Neural progenitor cell (in vitro differentiated cells): ENCODE measurements at regions not wholly inside any gene's neighbourhood (a gene's known extent, or its start where the extent isn't known, plus 50 kb on each side); places are given as distances from the start of the nearest gene placed in this dataset.

ENCODE experiments used
- DNase-seq: peaks from one replicate; pipeline ENCODE4 v3.0.0-alpha.2; 2016; ENCODE audit warnings: low spot score
- H2AFZ ChIP-seq: fragments of 200-600 bp; sonication (generic); replicated peaks from 2 replicates; pipeline ENCODE4 v1.6.1; 2016; ENCODE audit warnings: antibody characterized with exemption
- H3F3A ChIP-seq: fragments of 200-600 bp; sonication (generic); 2 replicates; pipeline ENCODE4 v1.6.1; 2016; ENCODE audit warnings: antibody characterized with exemption, low read depth
- H3K27ac ChIP-seq: fragments of 200-600 bp; sonication (generic); 2 replicates; pipeline ENCODE4 v1.5.1; 2016; ENCODE audit warnings: mild to moderate bottlenecking
- H3K27me3 ChIP-seq: fragments of 200-600 bp; sonication (generic); 2 replicates; pipeline ENCODE4 v1.6.1; 2016; ENCODE audit warnings: mild to moderate bottlenecking, moderate library complexity
- H3K36me3 ChIP-seq: fragments of 200-600 bp; sonication (generic); 2 replicates; pipeline ENCODE4 v1.5.1; 2016
- H3K4me1 ChIP-seq: fragments of 200-600 bp; sonication (generic); 2 replicates; pipeline ENCODE4 v1.6.1; 2016; ENCODE audit warnings: mixed run types
- H3K4me2 ChIP-seq: fragments of 200-600 bp; sonication (generic); 2 replicates; pipeline ENCODE4 v1.6.1; 2016
- H3K4me3 ChIP-seq: fragments of 200-600 bp; sonication (generic); 2 replicates; pipeline ENCODE4 v1.5.1; 2016
- H3K79me2 ChIP-seq: fragments of 200-600 bp; sonication (generic); 2 replicates; pipeline ENCODE4 v1.6.1; 2016; ENCODE audit warnings: low read depth
- H3K9ac ChIP-seq: fragments of 200-600 bp; sonication (generic); 2 replicates; pipeline ENCODE4 v1.6.1; 2016
- H3K9me3 ChIP-seq: fragments of 200-600 bp; sonication (generic); 2 replicates; pipeline ENCODE4 v1.5.1; 2016; ENCODE audit warnings: low read depth
- H4K20me1 ChIP-seq: fragments of 200-600 bp; sonication (generic); 2 replicates; pipeline ENCODE4 v1.6.1; 2016; ENCODE audit warnings: low read depth
- H3K27ac Mint-ChIP-seq: 3 replicates; pipeline ENCODE4 v1.8.0; 2021; ENCODE audit warnings: mixed read lengths
- H3K27me3 Mint-ChIP-seq: 2 replicates; pipeline ENCODE4 v1.8.0; 2022; ENCODE audit warnings: low read depth, mild to moderate bottlenecking, inconsistent platforms, moderate library complexity, mixed read lengths; ENCODE audit not compliant: insufficient read depth
- H3K36me3 Mint-ChIP-seq: 3 replicates; pipeline ENCODE4 v1.8.0; 2021; ENCODE audit warnings: mixed read lengths
- H3K4me1 Mint-ChIP-seq: 3 replicates; pipeline ENCODE4 v1.8.0; 2021; ENCODE audit warnings: mixed read lengths
- H3K4me3 Mint-ChIP-seq: 3 replicates; pipeline ENCODE4 v1.8.0; 2021; ENCODE audit warnings: mild to moderate bottlenecking, moderate library complexity, mixed read lengths
- H3K9me3 Mint-ChIP-seq: 3 replicates; pipeline ENCODE4 v1.8.0; 2020; ENCODE audit warnings: mixed read lengths
- EZH2 ChIP-seq: fragments of 200-600 bp; sonication (generic); IDR thresholded peaks from 2 replicates; pipeline ENCODE4 v1.6.1; 2017; ENCODE audit warnings: antibody characterized with exemption, mild to moderate bottlenecking, moderate library complexity
- EZH2phosphoT487 ChIP-seq: fragments of 200-600 bp; sonication (generic); IDR thresholded peaks from 2 replicates; pipeline ENCODE4 v1.6.1; 2017; ENCODE audit warnings: antibody characterized with exemption
- TF ChIP-seq, protein P1 (sequence below): fragments of 200-600 bp; sonication (generic); IDR thresholded peaks from 2 replicates; pipeline ENCODE4 v1.5.1; 2017; ENCODE audit warnings: antibody characterized with exemption, mild to moderate bottlenecking

DNA sequence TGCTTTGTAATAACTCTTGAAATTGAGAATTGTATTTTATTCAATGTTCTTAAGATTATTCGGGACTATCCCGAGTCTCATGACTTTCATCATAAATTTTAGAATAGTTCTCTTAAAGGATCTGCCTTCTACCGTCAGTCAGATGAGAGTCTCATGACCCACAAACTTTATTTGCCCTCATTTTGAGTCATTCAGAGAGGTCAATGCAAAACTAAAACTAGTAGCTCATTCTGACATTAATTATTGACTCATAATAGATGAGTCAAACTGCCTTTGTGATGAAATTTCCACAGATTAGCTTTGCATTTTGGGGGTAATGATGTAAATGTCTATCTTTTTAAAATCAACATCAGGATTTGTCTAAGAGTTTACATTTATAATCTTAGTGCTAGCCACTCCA is 1527.3 kb downstream of the TECRL start:
- no peak overlapping the region for H3K4me2 ChIP-seq
- H3K9ac ChIP-seq = no peak overlapping the region
- H3K4me3 ChIP-seq = no peak overlapping the region
- H3K27me3 ChIP-seq = no peaks in the 10 kb centered on the region
- H3K4me1 Mint-ChIP-seq = no peaks in the 10 kb centered on the region
- H3K27ac ChIP-seq = no peak overlapping the region
- H3K36me3 Mint-ChIP-seq = no peaks in the 10 kb centered on the region
- H3F3A ChIP-seq = no peaks in the 10 kb centered on the region
- TF ChIP-seq EZH2 = no peak
- TF ChIP-seq, protein P1, sequence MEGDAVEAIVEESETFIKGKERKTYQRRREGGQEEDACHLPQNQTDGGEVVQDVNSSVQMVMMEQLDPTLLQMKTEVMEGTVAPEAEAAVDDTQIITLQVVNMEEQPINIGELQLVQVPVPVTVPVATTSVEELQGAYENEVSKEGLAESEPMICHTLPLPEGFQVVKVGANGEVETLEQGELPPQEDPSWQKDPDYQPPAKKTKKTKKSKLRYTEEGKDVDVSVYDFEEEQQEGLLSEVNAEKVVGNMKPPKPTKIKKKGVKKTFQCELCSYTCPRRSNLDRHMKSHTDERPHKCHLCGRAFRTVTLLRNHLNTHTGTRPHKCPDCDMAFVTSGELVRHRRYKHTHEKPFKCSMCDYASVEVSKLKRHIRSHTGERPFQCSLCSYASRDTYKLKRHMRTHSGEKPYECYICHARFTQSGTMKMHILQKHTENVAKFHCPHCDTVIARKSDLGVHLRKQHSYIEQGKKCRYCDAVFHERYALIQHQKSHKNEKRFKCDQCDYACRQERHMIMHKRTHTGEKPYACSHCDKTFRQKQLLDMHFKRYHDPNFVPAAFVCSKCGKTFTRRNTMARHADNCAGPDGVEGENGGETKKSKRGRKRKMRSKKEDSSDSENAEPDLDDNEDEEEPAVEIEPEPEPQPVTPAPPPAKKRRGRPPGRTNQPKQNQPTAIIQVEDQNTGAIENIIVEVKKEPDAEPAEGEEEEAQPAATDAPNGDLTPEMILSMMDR = no peak
- no peak for TF ChIP-seq EZH2phosphoT487
- no peak overlapping the region for H2AFZ ChIP-seq
- no peaks in the 10 kb centered on the region for H4K20me1 ChIP-seq
- no peak for DNase-seq
- H3K4me3 Mint-ChIP-seq = no peak overlapping the region
- no peaks in the 10 kb centered on the region for H3K36me3 ChIP-seq
- H3K9me3 ChIP-seq = no peaks in the 10 kb centered on the region
- no peaks in the 10 kb centered on the region for H3K79me2 ChIP-seq
- no peaks in the 10 kb centered on the region for H3K9me3 Mint-ChIP-seq
- no peaks in the 10 kb centered on the region for H3K4me1 ChIP-seq
- H3K27me3 Mint-ChIP-seq = no peaks in the 10 kb centered on the region
- H3K27ac Mint-ChIP-seq = no peak overlapping the region

DNA sequence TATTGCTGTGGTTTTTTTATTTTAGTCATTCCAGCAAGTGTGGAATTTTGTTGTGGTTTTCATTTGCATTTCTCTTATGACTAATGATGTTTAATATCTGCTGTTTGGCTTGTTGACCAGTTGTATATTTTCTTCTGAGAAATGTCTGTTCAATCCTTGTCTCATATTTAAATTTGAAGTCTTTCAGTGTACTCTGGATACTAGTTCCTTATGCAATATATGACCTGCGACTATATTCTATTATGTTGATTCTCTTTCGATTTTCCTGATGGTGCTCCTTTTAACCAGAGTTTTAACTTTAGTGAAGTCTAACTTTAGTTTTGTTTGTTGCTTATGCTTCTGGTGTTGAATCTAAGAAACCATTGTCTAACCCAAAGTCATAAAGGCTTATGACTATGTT is 1528.0 kb downstream of the TECRL start:
- no peak overlapping the region for H3K4me2 ChIP-seq
- no peaks in the 10 kb centered on the region for H3K9me3 ChIP-seq
- Mint-ChIP-seq H3K4me1 (no peaks in the 10 kb centered on the region), H3K36me3 (no peaks in the 10 kb centered on the region), H3K27ac (no peak overlapping the region), H3K4me3 (no peak overlapping the region), H3K9me3 (no peaks in the 10 kb centered on the region), H3K27me3 (no peaks in the 10 kb centered on the region)
- DNase-seq = no peak
- H4K20me1 ChIP-seq = no peaks in the 10 kb centered on the region
- no peak overlapping the region for H3K4me3 ChIP-seq
- H3K36me3 ChIP-seq = no peaks in the 10 kb centered on the region
- no peak overlapping the region for H2AFZ ChIP-seq
- H3K27ac ChIP-seq = no peak overlapping the region
- TF ChIP-seq EZH2 = no peak
- TF ChIP-seq, protein P1 = no peak
- no peak for TF ChIP-seq EZH2phosphoT487
- H3F3A ChIP-seq = no peaks in the 10 kb centered on the region
- no peak overlapping the region for H3K9ac ChIP-seq
- H3K27me3 ChIP-seq = no peaks in the 10 kb centered on the region
- H3K79me2 ChIP-seq = no peaks in the 10 kb centered on the region
- H3K4me1 ChIP-seq = no peaks in the 10 kb centered on the region

DNA sequence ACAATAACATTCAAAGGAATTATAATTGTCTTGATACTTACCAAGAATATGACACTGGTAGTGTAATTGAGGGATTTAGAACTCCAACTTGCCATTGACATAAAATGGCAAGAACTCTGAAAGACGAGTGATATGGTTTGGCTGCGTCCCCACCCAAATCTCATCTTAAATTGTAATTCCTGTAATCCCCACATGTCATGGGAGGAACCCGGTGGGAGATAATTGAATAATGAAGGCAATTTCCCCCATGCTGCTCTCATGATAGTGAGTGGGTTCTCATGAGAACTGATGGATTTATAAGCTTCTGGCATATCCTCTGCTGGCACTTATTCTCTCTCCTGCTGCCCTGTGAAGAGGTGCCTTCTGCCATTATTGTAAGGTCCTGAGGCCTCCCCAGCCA is 1536.4 kb downstream of the TECRL start:
- Histone ChIP-seq H3K9me3 (no peaks in the 10 kb centered on the region), H3K27ac (no peak overlapping the region), H3K4me1 (no peaks in the 10 kb centered on the region), H3F3A (no peaks in the 10 kb centered on the region), H3K4me2 (no peak overlapping the region), H3K4me3 (no peak overlapping the region), H4K20me1 (no peaks in the 10 kb centered on the region), H3K36me3 (no peaks in the 10 kb centered on the region), H3K9ac (no peak overlapping the region), H2AFZ (no peak overlapping the region), H3K79me2 (no peaks in the 10 kb centered on the region), H3K27me3 (no peaks in the 10 kb centered on the region)
- Mint-ChIP-seq H3K4me3 (no peak overlapping the region), H3K27ac (no peak overlapping the region), H3K9me3 (no peaks in the 10 kb centered on the region), H3K4me1 (no peaks in the 10 kb centered on the region), H3K27me3 (no peaks in the 10 kb centered on the region), H3K36me3 (no peaks in the 10 kb centered on the region)
- no peak for DNase-seq
- TF ChIP-seq EZH2 = no peak
- no peak for TF ChIP-seq EZH2phosphoT487
- TF ChIP-seq, protein P1 = no peak

DNA sequence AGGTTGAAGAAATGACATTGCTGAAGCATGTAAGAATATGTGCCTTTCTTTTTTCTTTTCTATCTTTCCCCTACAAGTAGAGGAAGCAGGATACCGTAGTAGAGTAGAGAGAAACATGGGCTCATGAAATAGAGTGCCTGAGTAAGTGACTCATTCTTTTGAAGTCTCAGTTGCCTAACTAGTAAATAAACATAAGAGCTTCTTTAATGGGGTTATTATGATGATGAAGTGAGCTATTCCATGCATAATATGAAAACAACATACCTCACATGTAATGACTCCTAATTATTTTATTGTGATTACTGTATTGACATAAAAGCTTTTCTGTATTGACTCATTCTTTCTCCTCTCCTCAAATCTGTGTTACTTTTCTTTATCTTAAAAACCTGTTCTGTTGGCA is 1538.2 kb downstream of the TECRL start:
- no peaks in the 10 kb centered on the region for H3K9me3 Mint-ChIP-seq
- no peak overlapping the region for H3K4me3 ChIP-seq
- H3K27ac Mint-ChIP-seq = no peak overlapping the region
- no peak overlapping the region for H3K4me2 ChIP-seq
- no peak overlapping the region for H3K9ac ChIP-seq
- peaks cover 2% of the 10 kb centered on the region for H3K27me3 Mint-ChIP-seq
- H3K36me3 Mint-ChIP-seq = no peaks in the 10 kb centered on the region
- no peak for DNase-seq
- TF ChIP-seq, protein P1 = no peak
- TF ChIP-seq EZH2phosphoT487 = no peak
- TF ChIP-seq EZH2 = no peak
- H3K4me1 ChIP-seq = no peaks in the 10 kb centered on the region
- no peak overlapping the region for H3K4me3 Mint-ChIP-seq
- H3K79me2 ChIP-seq = no peaks in the 10 kb centered on the region
- H3K27ac ChIP-seq = no peak overlapping the region
- no peaks in the 10 kb centered on the region for H3K36me3 ChIP-seq
- no peaks in the 10 kb centered on the region for H3K27me3 ChIP-seq
- H3K9me3 ChIP-seq = no peaks in the 10 kb centered on the region
- no peaks in the 10 kb centered on the region for H3F3A ChIP-seq
- no peaks in the 10 kb centered on the region for H3K4me1 Mint-ChIP-seq
- no peaks in the 10 kb centered on the region for H4K20me1 ChIP-seq
- no peak overlapping the region for H2AFZ ChIP-seq
